AG08395 (cell line): ENCODE measurements at regions not wholly inside any gene's neighbourhood (a gene's known extent, or its start where the extent isn't known, plus 50 kb on each side); places are given as distances from the start of the nearest gene placed in this dataset.
A peak's percentile ranks its signal among the peaks of the same experiment; 100 is the strongest.

ENCODE experiments used
- DNase-seq: peaks from one replicate; pipeline ENCODE4 v3.0.0; 2012; ENCODE audit warnings: mixed read lengths, low spot score

DNA sequence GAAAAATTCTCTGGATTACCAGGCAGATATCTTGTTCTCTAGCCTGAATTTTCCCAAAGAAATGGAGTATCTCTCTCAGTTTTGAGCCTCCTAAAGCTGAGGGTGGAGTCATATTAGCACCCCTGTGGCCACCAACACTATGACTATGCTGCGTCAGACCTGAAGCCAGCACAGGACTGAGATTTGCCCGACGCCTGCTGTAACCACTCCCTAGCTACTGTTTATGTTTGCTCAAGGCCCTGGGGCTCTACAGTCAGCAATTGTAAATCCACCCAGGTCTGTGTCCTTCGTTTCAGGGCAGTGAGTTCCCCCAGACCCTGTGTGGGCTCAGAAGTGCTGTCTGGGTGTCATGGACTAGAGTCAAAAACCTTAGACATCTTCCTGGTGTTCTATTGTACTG is 61.4 kb downstream of the ZXDA start:
- no peak for DNase-seq

GRCh38 chrX:57822818-57823217 is 87.4 kb downstream of the ZXDA start:
- DNase-seq, result no peak

DNA sequence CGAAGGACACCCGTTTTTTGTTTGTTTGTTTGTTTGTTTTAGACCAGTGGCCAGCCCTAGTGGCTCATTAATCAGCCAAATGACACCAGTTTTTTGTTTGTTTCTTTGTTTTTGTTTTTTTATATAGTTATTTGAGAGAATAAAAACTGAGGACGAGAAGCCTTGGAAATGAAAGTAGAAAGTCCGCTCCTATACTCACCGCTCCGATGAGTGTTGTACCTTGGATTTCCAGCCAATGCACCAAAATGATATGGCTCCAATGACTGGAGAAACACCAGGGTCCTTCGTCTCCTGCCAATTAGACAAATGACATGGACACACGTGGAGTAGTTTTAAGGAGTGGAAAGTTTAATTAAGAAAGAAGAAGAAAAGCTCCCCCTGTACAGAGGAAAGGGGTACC is 87.9 kb downstream of the ZXDA start:
- DNase-seq, result no peak

- DNase-seq, result peak; percentile 64
Observed at GRCh38 chrX:57821703-57822387, 88.4 kb downstream of the ZXDA start.

DNA sequence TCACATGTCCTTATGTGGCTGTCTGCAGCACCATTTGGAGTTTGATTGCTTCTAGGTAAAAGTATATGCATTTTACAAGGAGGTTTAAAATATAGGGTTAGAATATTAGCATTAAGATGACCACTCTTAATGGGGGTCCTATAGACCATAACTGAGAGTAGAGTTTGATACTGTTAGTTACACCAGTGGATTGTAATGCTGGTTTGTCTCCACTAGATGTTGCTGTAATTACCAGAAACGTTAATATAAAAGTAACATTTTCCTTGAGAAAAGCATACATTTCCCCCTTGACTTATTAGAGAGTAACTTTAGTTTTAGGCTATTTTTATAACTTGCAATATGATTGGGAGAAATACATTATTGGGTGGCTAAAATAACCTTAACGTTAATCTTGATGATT is 93.0 kb downstream of the ZXDA start:
- DNase-seq, result no peak

DNA sequence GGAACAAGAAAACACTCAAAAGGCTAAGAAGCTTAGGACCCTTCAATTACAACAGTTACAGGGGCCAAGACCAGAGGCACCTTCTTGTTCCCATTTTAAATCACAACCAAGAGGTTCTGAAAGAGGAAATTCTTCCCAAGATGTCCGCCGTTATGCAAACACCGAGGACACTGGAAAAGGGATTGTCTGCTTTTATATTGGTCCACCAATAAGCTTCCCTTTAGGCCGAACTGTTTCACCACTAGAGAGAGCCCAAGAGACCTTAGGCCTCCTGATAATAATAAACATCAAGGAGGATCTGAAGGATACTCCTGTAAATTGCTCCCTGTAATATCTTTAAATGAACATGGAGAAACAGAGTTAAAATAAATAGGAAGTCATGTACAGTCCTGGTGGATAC is 92.6 kb upstream of the NLRP2B start:
- no peak for DNase-seq

- no peak for DNase-seq
Observed at GRCh38 chrX:57771689-57772088, 91.6 kb upstream of the NLRP2B start.

- no peak for DNase-seq
Observed at GRCh38 chrX:57752866-57753265, 72.8 kb upstream of the NLRP2B start.

- DNase-seq, result no peak
Observed at GRCh38 chrX:57741107-57741506, 61.0 kb upstream of the NLRP2B start.

DNA sequence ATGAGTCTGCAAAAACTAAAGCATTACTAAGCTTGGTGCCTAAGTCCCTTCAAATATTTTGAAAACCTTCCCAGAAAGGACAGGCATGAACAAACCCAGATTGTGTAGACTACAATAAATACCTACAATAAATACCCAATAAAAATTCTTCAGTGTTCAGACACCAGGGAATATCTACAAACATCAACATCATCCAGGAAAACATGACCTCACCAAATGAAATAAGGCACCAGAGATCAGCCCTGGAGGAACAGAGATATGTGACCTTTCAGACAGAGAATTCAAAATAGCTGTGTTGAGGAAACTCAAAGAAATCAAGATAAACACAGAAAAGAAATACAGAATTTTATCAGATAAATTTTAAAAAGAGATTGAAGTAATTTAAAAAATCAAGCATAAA is 57.8 kb upstream of the NLRP2B start:
- DNase-seq, result no peak
